RKO (cell line): ENCODE measurements at regions not wholly inside any gene's neighbourhood (a gene's known extent, or its start where the extent isn't known, plus 50 kb on each side); places are given as distances from the start of the nearest gene placed in this dataset.

Experiments
- DNase-seq: peaks from one replicate; pipeline ENCODE4 v3.0.0-alpha.2; 2016; ENCODE audit warnings: low spot score

- DNase-seq, result no peak
Measured at GRCh38 chr7:46810986-46811385, 770.9 kb downstream of the TNS3 start.

GRCh38 chr7:46809886-46810285, 772.0 kb downstream of the TNS3 start:
- DNase-seq, result no peak

GRCh38 chr7:46806856-46807255, 775.1 kb downstream of the TNS3 start:
- no peak for DNase-seq

- DNase-seq, result no peak
Measured at GRCh38 chr7:46802479-46802878, 779.4 kb downstream of the TNS3 start.

- no peak for DNase-seq
Measured at GRCh38 chr7:46791188-46791587, 790.7 kb downstream of the TNS3 start.

GRCh38 chr7:46786995-46787394, 794.9 kb downstream of the TNS3 start:
- no peak for DNase-seq

GRCh38 chr7:46786221-46786954, 795.5 kb downstream of the TNS3 start:
- no peak for DNase-seq

- peak; percentile 74 for DNase-seq
Measured at GRCh38 chr7:46784732-46785131, 797.2 kb downstream of the TNS3 start.

- no peak for DNase-seq
Measured at GRCh38 chr7:46781901-46782439, 799.9 kb downstream of the TNS3 start.

GRCh38 chr7:46776790-46777189, 805.1 kb downstream of the TNS3 start:
- no peak for DNase-seq

GRCh38 chr7:46775776-46776175, 806.1 kb downstream of the TNS3 start:
- no peak for DNase-seq

GRCh38 chr7:46775020-46775419, 806.9 kb downstream of the TNS3 start:
- DNase-seq, result no peak

GRCh38 chr7:46774515-46774914, 807.4 kb downstream of the TNS3 start:
- no peak for DNase-seq

GRCh38 chr7:46772776-46773175, 809.1 kb downstream of the TNS3 start:
- DNase-seq, result no peak

GRCh38 chr7:46767071-46767470, 814.8 kb downstream of the TNS3 start:
- no peak for DNase-seq

GRCh38 chr7:46764100-46764936, 817.6 kb downstream of the TNS3 start:
- DNase-seq, result peak; percentile 76

- DNase-seq, result no peak
Measured at GRCh38 chr7:46763344-46763743, 818.6 kb downstream of the TNS3 start.

GRCh38 chr7:46759711-46760480, 822.0 kb downstream of the TNS3 start:
- no peak for DNase-seq

- DNase-seq, result no peak
Measured at GRCh38 chr7:46756996-46757395, 824.9 kb downstream of the TNS3 start.

GRCh38 chr7:46756256-46756655, 825.7 kb downstream of the TNS3 start:
- no peak for DNase-seq

GRCh38 chr7:46755120-46756034, 826.5 kb downstream of the TNS3 start:
- DNase-seq, result no peak
